GM21529 (cell line): ENCODE measurements at regions not wholly inside any gene's neighbourhood (a gene's known extent, or its start where the extent isn't known, plus 50 kb on each side); places are given as distances from the start of the nearest gene placed in this dataset.

ENCODE experiments used
- ATAC-seq: cut with Tn5 transposase; IDR thresholded peaks from one replicate; pipeline ENCODE4 v1.9.1; 2021; ENCODE audit not compliant: unreplicated experiment

GRCh38 chr5:62001640-62002039 is 304.4 kb upstream of the KIF2A start:
- ATAC-seq, result no peak

- ATAC-seq, result no peak
Measured at GRCh38 chr5:62002436-62002835, 303.6 kb upstream of the KIF2A start.

GRCh38 chr5:62005551-62005950 is 300.5 kb upstream of the KIF2A start:
- ATAC-seq, result no peak

GRCh38 chr5:62007457-62007856 is 298.5 kb upstream of the KIF2A start:
- no peak for ATAC-seq

- ATAC-seq, result no peak
Measured at GRCh38 chr5:62011089-62011664, 294.8 kb upstream of the KIF2A start.

- no peak for ATAC-seq
Measured at GRCh38 chr5:62017092-62017491, 288.9 kb upstream of the KIF2A start.

- ATAC-seq, result no peak
Measured at GRCh38 chr5:62029303-62029702, 276.7 kb upstream of the KIF2A start.

- no peak for ATAC-seq
Measured at GRCh38 chr5:62030326-62030725, 275.7 kb upstream of the KIF2A start.

GRCh38 chr5:62038024-62038423 is 268.0 kb upstream of the KIF2A start:
- ATAC-seq, result no peak

GRCh38 chr5:62041156-62041756 is 264.8 kb upstream of the KIF2A start:
- ATAC-seq, result no peak

- ATAC-seq, result no peak
Measured at GRCh38 chr5:62042007-62042406, 264.0 kb upstream of the KIF2A start.

GRCh38 chr5:62043289-62044280 is 262.4 kb upstream of the KIF2A start:
- ATAC-seq, result no peak

- no peak for ATAC-seq
Measured at GRCh38 chr5:62044989-62045388, 261.0 kb upstream of the KIF2A start.

- no peak for ATAC-seq
Measured at GRCh38 chr5:62046191-62046590, 259.8 kb upstream of the KIF2A start.

- ATAC-seq, result no peak
Measured at GRCh38 chr5:62051747-62052146, 254.3 kb upstream of the KIF2A start.

GRCh38 chr5:62059960-62060359 is 246.0 kb upstream of the KIF2A start:
- ATAC-seq, result no peak

- ATAC-seq, result no peak
Measured at GRCh38 chr5:62065050-62065449, 241.0 kb upstream of the KIF2A start.

- ATAC-seq, result no peak
Measured at GRCh38 chr5:62066761-62067277, 239.2 kb upstream of the KIF2A start.

GRCh38 chr5:62068554-62068953 is 237.5 kb upstream of the KIF2A start:
- ATAC-seq, result no peak

GRCh38 chr5:62077387-62077786 is 228.6 kb upstream of the KIF2A start:
- no peak for ATAC-seq

- no peak for ATAC-seq
Measured at GRCh38 chr5:62077823-62078550, 228.0 kb upstream of the KIF2A start.
